ENCODE measurements at regions not wholly inside any gene's neighbourhood (a gene's known extent, or its start where the extent isn't known, plus 50 kb on each side); places are given as distances from the start of the nearest gene placed in this dataset.

DNA sequence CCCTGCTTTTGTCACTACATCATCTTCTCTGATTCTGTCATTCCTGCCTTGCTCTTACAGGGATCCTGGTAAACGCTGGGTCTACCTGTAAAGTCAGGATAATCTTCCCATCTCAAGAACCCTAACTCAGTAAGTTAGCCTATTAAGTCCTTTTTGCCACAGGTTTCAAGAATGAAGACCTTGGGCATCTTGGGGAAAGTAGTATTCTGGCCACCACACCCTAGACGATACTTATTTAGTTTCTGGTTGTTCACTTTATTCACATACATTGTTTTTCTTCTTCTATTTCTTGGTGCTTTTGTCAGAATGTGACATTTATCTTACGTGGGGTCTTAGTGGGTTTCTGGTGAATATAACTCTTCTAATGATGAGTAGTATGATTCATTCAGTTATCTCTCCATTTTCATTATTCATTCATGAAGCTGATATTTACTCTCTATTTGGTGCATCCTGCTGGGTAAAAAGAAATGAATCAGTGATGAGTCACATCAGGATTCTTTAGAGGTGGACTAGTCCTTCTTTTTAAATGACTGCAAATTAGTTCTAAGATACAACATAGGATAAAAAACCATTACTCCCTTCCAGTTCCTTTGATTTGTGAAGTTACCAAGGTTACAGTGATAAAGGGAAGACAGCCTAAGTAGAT is 514.4 kb upstream of the B3GALT2 start:
- Mint-ChIP-seq H3K9me3 (peaks cover 3% of the 10 kb centered on the region), H3K36me3 (ENCODE audit: low read depth) (no peaks in the 10 kb centered on the region), H3K4me3 (no peak overlapping the region), H3K4me1 (peaks cover 6% of the 10 kb centered on the region), H3K27ac (no peak overlapping the region), H3K27me3 (no peaks in the 10 kb centered on the region)
- no peak for DNase-seq
- CTCF ChIA-PET = interaction anchor here (0.7 kb wide), 1 partner anchor 96 kb away, joined by 4 read pairs; no protein-coding TSS in a partner anchor
- POLR2A ChIA-PET = no interaction called here

DNA sequence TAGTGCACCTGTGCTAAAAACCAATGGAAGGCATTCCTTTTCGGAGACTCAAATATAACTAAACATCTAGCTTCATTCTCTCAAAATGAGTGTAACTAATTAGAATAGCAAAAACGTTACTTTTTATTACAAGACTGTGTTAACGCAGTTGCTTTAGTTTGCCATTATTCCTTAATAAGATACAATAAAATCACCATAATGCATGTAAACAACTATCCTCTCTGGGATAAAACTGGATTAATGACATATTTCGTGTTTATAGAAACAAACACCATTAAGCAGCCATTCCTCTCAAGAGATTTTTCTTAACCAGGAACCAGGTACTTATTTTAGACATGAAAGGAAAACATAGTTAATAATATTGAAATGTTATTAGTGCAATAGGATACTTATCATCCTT is 512.8 kb upstream of the B3GALT2 start:
- Mint-ChIP-seq H3K36me3 (ENCODE audit: low read depth) (no peaks in the 10 kb centered on the region), H3K27me3 (no peaks in the 10 kb centered on the region), H3K9me3 (peaks cover 3% of the 10 kb centered on the region), H3K27ac (no peak overlapping the region), H3K4me3 (no peak overlapping the region), H3K4me1 (peaks cover 6% of the 10 kb centered on the region)
- POLR2A ChIA-PET = no interaction called here
- DNase-seq = no peak
- CTCF ChIA-PET = interaction anchor here (0.9 kb wide), 1 partner anchor 9 kb away, joined by 3 read pairs; no protein-coding TSS in a partner anchor

DNA sequence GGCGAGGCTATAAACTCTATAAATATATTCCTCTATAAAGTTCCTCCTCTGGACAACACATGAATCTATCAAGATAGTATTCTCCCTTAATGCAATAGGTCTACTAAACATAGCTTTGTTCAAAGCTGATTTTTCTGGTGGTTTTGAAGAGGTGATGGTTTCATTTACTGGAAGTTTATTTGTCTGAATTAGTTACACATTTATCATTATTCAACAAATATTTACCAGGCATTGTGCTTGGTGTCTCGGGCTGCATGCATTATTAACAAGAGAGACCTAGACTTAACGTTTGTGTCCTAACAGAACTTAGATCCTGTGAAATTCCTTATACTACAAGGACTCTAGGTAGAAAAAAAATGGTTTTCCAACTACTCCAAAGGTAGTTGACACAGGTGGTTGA is 511.4 kb upstream of the B3GALT2 start:
- no peaks in the 10 kb centered on the region for H3K27me3 Mint-ChIP-seq
- POLR2A ChIA-PET = no interaction called here

DNA sequence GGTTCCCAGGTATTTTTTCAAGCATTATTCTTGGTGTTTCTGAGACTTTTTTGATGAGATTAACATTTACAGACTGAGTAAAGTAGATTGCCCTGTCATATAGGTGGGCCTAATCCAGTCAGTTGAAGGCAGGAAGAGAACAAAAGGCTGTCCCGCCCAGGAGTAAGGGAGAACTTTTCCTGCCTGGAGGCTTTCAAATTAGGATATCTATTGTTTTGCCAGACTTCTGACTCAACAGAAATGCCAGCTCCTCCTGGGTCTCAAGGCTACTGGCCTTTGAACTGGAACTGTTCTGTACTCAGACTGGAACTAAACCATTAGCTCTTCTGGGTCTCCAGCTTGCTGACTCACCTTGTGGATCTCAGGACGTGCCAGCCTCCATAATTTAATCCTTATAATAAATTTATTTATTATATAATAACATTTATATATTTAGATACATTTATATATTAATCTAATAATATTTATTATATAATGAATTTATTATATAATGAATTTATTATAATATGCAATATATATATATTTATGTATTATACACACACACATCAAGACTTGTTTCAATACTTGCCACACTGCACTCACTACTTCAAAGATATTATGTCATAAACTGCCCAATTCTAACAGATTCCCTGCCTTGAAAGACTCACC is 510.8 kb upstream of the B3GALT2 start:
- Mint-ChIP-seq H3K4me1 (peaks cover 8% of the 10 kb centered on the region), H3K36me3 (ENCODE audit: low read depth) (no peaks in the 10 kb centered on the region), H3K27ac (no peak overlapping the region), H3K27me3 (peaks cover 2% of the 10 kb centered on the region), H3K9me3 (peaks cover 6% of the 10 kb centered on the region), H3K4me3 (no peak overlapping the region)
- no peak for DNase-seq
- ChIA-PET POLR2A (no interaction called here), CTCF (no interaction called here)

More for the DNA sequence above, 511.4 kb upstream of the B3GALT2 start:
- CTCF ChIA-PET = no interaction called here
- no peak for DNase-seq
- no peak overlapping the region for H3K27ac Mint-ChIP-seq
- H3K4me1 Mint-ChIP-seq = peaks cover 6% of the 10 kb centered on the region
- H3K36me3 Mint-ChIP-seq (ENCODE audit: low read depth) = no peaks in the 10 kb centered on the region
- no peak overlapping the region for H3K4me3 Mint-ChIP-seq
- peaks cover 3% of the 10 kb centered on the region for H3K9me3 Mint-ChIP-seq

DNA sequence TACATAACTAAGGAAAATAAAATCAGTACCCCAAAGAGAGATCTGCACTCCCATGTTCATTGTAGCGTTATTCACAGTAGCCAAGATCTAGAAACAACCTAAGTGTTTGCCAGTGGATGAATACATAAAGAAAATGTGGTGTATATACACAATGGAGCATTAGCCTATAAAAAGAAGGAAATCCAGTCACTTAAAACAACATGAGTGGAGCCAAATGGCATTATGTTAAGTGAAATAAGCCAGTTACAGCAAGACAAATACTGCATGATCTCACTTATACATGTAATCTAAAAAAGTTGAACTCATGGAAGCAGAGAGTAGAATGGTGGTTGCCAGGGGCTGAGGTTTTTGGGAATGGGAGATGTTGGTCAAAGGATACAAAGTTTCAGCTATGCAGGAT is 508.3 kb upstream of the B3GALT2 start:
- H3K9me3 Mint-ChIP-seq = peaks cover 4% of the 10 kb centered on the region
- H3K36me3 Mint-ChIP-seq (ENCODE audit: low read depth) = no peaks in the 10 kb centered on the region
- H3K4me3 Mint-ChIP-seq = no peak overlapping the region
- CTCF ChIA-PET = no interaction called here
- H3K27me3 Mint-ChIP-seq = peaks cover 2% of the 10 kb centered on the region
- peaks cover 2% of the 10 kb centered on the region for H3K4me1 Mint-ChIP-seq
- no peak overlapping the region for H3K27ac Mint-ChIP-seq
- POLR2A ChIA-PET = no interaction called here
- DNase-seq = no peak

DNA sequence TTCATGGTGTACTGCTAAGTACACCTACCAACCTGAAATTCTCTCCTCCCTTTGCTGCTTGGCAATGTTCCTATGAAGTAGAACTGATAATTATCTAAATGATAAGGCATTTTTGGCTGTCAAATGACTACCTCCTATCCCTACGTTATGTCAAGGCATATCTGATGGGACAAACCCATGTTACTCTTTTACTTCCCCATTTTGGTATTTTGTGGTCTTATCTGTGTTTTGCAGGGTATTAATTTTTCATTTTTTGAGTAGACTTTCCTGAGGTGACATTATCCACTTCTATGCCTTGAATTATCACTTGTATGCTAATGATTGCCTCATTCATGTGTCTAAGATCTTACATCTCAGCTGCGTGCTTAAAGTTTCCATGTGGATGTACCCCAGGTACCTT is 499.6 kb upstream of the B3GALT2 start:
- ChIA-PET CTCF (no interaction called here), POLR2A (no interaction called here)
- DNase-seq = no peak
- H3K4me1 Mint-ChIP-seq = no peaks in the 10 kb centered on the region
- H3K4me3 Mint-ChIP-seq = no peak overlapping the region
- no peaks in the 10 kb centered on the region for H3K27me3 Mint-ChIP-seq
- no peaks in the 10 kb centered on the region for H3K36me3 Mint-ChIP-seq (ENCODE audit: low read depth)
- H3K27ac Mint-ChIP-seq = no peak overlapping the region
- H3K9me3 Mint-ChIP-seq = no peaks in the 10 kb centered on the region

DNA sequence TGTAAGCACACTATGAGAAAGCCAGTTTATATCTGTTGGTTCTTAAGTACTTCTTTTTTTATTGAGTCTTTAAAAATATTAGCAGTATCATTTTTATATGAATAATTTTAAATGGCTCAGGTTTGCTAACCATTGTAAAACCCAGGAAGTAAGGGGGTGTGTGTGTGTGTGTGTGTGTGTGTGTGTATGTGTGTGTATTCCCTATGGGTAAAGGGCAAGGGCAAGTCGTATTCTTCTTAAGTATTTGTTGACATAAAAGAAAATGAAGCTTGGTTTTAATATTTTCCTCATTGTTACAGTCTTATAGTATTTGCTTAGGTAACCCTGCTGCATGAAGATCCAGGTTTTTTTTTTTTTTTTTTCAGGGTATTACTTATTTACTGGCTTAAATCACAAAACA is 495.0 kb upstream of the B3GALT2 start:
- DNase-seq = no peak
- Mint-ChIP-seq H3K27ac (no peak overlapping the region), H3K4me1 (no peaks in the 10 kb centered on the region), H3K27me3 (no peaks in the 10 kb centered on the region), H3K4me3 (no peak overlapping the region), H3K36me3 (ENCODE audit: low read depth) (no peaks in the 10 kb centered on the region), H3K9me3 (peaks cover 5% of the 10 kb centered on the region)
- POLR2A ChIA-PET = interaction anchor here (0.6 kb wide), 1 partner anchor 573 kb away, joined by 4 read pairs; no protein-coding TSS in a partner anchor
- CTCF ChIA-PET = interaction anchor here (0.6 kb wide), 1 partner anchor 150 kb away, joined by 3 read pairs; no protein-coding TSS in a partner anchor

DNA sequence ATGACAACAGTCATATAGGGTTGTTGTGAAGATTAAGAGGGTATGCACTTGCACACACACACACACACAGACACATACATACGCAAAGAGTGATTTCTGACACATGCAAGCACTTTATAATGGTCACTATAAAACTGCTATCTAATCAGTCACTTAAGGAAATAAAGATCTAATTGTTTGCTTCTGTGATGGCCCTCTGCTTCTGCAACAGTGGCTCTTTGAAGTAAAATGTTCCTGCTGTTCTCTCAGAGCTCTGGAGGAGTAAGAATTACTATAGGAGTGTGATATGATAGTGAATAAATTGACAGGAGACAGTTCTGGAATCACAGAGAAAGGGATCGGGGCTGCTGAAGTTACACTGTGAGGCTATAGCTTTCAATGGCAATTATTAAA is 494.5 kb upstream of the B3GALT2 start:
- POLR2A ChIA-PET = no interaction called here
- no peaks in the 10 kb centered on the region for H3K36me3 Mint-ChIP-seq (ENCODE audit: low read depth)
- no peak overlapping the region for H3K4me3 Mint-ChIP-seq

DNA sequence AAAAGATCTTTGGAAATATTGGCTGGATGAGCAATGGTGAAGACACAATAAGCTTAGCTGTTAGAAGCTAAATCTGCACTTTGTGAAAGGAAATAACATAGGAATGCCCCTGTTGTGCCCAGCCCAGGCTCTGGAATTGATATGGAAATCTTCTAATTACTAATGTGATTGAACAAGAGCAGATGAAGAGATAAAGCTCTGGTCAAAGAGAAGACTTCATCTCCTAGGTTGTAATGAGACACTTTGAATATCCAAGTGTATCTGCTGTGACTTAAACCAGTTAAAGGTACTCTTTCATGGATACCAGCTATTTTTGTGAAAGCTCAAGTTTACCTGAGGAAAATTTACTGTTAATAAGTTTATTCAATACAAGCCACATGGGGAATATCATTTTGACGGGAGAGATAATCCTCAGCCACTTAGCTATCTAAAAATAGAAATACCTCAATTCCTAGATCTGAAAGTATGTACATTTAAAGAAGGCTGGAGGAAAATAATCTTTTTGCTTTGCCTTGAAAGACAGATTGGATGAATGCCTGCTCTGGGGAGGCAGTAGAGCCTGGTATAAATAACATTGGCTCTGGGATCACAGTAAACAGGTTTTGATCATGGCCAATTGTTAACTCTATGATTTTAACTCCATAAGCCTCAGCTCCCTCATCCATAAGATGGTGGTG is 494.0 kb upstream of the B3GALT2 start:
- Mint-ChIP-seq H3K4me3 (no peak overlapping the region), H3K27me3 (no peaks in the 10 kb centered on the region), H3K36me3 (ENCODE audit: low read depth) (no peaks in the 10 kb centered on the region), H3K9me3 (peaks cover 5% of the 10 kb centered on the region), H3K27ac (no peak overlapping the region), H3K4me1 (no peaks in the 10 kb centered on the region)
- ChIA-PET POLR2A (no interaction called here), CTCF (interaction anchor here (0.6 to 1.0 kb wide), 2 partner anchors 16 to 786 kb away, joined by 3 to 5 read pairs; no protein-coding TSS in a partner anchor)
- no peak for DNase-seq

More for the DNA sequence above, 494.5 kb upstream of the B3GALT2 start:
- Mint-ChIP-seq H3K4me1 (no peaks in the 10 kb centered on the region), H3K27ac (no peak overlapping the region), H3K9me3 (peaks cover 5% of the 10 kb centered on the region), H3K27me3 (no peaks in the 10 kb centered on the region)
- CTCF ChIA-PET = interaction anchor here (0.6 to 1.0 kb wide), 3 partner anchors 17 to 787 kb away, joined by 3 to 5 read pairs (median 3); no protein-coding TSS in a partner anchor
- DNase-seq = no peak

DNA sequence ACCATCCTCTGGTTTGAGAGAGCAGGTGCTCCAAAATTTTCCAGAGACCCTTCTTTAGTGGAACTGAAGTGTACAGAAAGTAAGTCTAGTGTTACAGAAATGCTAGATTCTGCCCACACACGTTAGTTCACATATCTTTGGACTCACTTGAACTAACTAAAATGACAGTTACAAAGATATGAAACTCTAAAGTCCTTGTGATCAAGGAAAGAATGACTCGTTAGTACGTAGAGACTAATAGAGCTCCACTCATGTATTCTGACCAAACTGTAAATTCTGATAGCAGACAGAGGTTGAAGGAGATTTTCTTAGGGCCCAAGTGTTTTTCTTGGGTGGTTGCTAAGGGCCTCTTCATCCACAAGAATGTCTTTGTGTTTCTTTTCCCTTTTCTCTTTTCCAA is 491.5 kb upstream of the B3GALT2 start:
- H3K27ac Mint-ChIP-seq = no peak overlapping the region
- no peak for DNase-seq
- H3K27me3 Mint-ChIP-seq = no peaks in the 10 kb centered on the region
- H3K9me3 Mint-ChIP-seq = peaks cover 5% of the 10 kb centered on the region
- no peaks in the 10 kb centered on the region for H3K36me3 Mint-ChIP-seq (ENCODE audit: low read depth)
- CTCF ChIA-PET = no interaction called here
- POLR2A ChIA-PET = no interaction called here
- peaks cover 2% of the 10 kb centered on the region for H3K4me1 Mint-ChIP-seq
- no peak overlapping the region for H3K4me3 Mint-ChIP-seq

DNA sequence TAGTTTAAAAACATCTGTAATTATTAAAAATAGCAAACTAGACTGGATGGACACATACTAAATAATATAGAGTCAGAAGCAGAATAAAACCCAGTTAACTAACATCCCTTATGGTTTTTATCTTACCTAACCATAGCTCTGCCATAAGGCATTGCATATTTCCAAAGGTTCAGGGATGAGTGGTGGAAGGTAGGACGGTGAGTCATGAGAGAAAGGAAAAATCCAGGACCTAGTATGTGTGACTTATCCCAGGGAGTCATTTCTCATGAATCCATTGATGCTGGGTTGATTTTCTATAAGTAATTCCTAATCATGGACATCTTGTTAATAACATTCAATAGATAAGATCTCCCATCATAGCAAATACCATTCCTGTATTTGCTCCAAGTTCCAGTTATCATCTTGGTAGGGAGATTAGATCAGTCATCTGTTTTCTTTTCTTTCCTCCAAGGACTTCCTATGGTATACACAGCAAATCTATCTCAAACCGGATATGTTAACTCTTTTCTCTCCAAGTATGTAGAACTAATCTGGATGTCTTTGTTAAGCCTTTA is 490.7 kb upstream of the B3GALT2 start:
- no peak overlapping the region for H3K27ac Mint-ChIP-seq
- H3K36me3 Mint-ChIP-seq (ENCODE audit: low read depth) = no peaks in the 10 kb centered on the region
- peaks cover 5% of the 10 kb centered on the region for H3K9me3 Mint-ChIP-seq

DNA sequence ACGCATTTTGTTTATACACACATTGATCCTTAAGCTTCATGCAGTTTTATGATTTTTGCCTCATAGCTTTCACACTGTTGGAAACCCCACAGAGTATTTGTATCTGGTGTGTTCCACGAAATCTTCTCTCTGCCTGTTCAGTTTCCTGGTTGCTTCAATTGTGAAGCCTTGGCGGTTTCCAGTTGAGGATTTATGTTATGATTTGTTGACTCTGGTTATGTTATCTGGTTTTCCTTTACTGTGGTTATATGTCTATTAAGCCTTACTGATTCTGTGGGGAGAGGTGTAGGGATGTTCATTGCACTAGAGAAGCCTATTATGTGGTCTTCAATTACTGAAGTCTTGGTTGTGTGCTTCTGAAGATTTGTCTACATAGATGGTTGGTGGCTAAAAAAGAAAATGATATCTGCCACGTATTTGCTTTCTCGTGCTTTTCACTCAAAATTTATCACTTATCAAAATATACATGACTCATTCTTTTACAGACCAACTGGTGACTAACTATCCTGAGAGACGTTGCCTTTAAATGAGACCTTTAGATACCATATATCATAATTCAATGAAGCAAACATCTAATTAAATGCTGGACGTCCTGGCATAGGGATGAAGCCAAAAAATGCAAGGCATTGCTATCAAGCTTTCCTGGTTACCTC is 488.0 kb upstream of the B3GALT2 start:
- Mint-ChIP-seq H3K9me3 (peaks cover 3% of the 10 kb centered on the region), H3K27ac (no peak overlapping the region), H3K27me3 (no peaks in the 10 kb centered on the region), H3K4me3 (no peak overlapping the region), H3K4me1 (peaks cover 2% of the 10 kb centered on the region), H3K36me3 (ENCODE audit: low read depth) (no peaks in the 10 kb centered on the region)
- DNase-seq = no peak
- CTCF ChIA-PET = no interaction called here
- POLR2A ChIA-PET = no interaction called here

More for the DNA sequence above, 490.7 kb upstream of the B3GALT2 start:
- CTCF ChIA-PET = no interaction called here
- Mint-ChIP-seq H3K4me1 (peaks cover 2% of the 10 kb centered on the region), H3K4me3 (no peak overlapping the region), H3K27me3 (no peaks in the 10 kb centered on the region)
- DNase-seq = no peak
- POLR2A ChIA-PET = no interaction called here
